ENCODE measurements at regions not wholly inside any gene's neighbourhood (a gene's known extent, or its start where the extent isn't known, plus 50 kb on each side); places are given as distances from the start of the nearest gene placed in this dataset.
"Not testable (repeated sequence)": the region's sequence is repeated elsewhere in the genome, so short reads cannot be mapped to it uniquely, and the experiment has no call there.

GRCh38 chr2:109669731-109670130, 55.6 kb downstream of the SOWAHC start:
- no peak for DNase-seq (ENCODE audit: low read depth)

- DNase-seq (ENCODE audit: low read depth), result no peak
These were observed 56.6 kb downstream of the SOWAHC start for GRCh38 chr2:109670556-109671411.

GRCh38 chr2:109674894-109675534, 60.9 kb downstream of the SOWAHC start:
- DNase-seq (ENCODE audit: low read depth), result no peak

- DNase-seq (ENCODE audit: low read depth), result no peak
These were observed 61.6 kb downstream of the SOWAHC start for GRCh38 chr2:109675666-109676345.

- DNase-seq (ENCODE audit: low read depth), result no peak
These were observed 62.3 kb downstream of the SOWAHC start for GRCh38 chr2:109676346-109676902.

- not testable (repeated sequence) for DNase-seq (ENCODE audit: low read depth)
These were observed 63.1 kb downstream of the SOWAHC start for GRCh38 chr2:109677121-109677731.

GRCh38 chr2:109677835-109678580, 63.8 kb downstream of the SOWAHC start:
- DNase-seq (ENCODE audit: low read depth), result no peak

- not testable (repeated sequence) for DNase-seq (ENCODE audit: low read depth)
These were observed 64.6 kb downstream of the SOWAHC start for GRCh38 chr2:109678724-109679201.

- no peak for DNase-seq (ENCODE audit: low read depth)
These were observed 65.1 kb downstream of the SOWAHC start for GRCh38 chr2:109679225-109679624.

- DNase-seq (ENCODE audit: low read depth), result no peak
These were observed 65.5 kb downstream of the SOWAHC start for GRCh38 chr2:109679626-109680025.

- DNase-seq (ENCODE audit: low read depth), result no peak
These were observed 66.5 kb downstream of the SOWAHC start for GRCh38 chr2:109680523-109681297.

- DNase-seq (ENCODE audit: low read depth), result no peak
These were observed 67.6 kb downstream of the SOWAHC start for GRCh38 chr2:109681633-109682380.

GRCh38 chr2:109683452-109683851, 69.3 kb downstream of the SOWAHC start:
- no peak for DNase-seq (ENCODE audit: low read depth)

- no peak for DNase-seq (ENCODE audit: low read depth)
These were observed 71.3 kb downstream of the SOWAHC start for GRCh38 chr2:109685453-109685852.

GRCh38 chr2:109686921-109687320, 72.8 kb downstream of the SOWAHC start:
- DNase-seq (ENCODE audit: low read depth), result no peak

GRCh38 chr2:109689182-109689930, 75.2 kb downstream of the SOWAHC start:
- DNase-seq (ENCODE audit: low read depth), result no peak

GRCh38 chr2:109689973-109690372, 75.8 kb downstream of the SOWAHC start:
- DNase-seq (ENCODE audit: low read depth), result no peak

- no peak for DNase-seq (ENCODE audit: low read depth)
These were observed 76.3 kb downstream of the SOWAHC start for GRCh38 chr2:109690457-109690821.
